BE2C (cell line): ENCODE measurements at regions not wholly inside any gene's neighbourhood (a gene's known extent, or its start where the extent isn't known, plus 50 kb on each side); places are given as distances from the start of the nearest gene placed in this dataset.

Source experiments
- DNase-seq: peaks from one replicate; pipeline ENCODE4 v3.0.0-alpha.2; 2020
- H3K27me3 ChIP-seq: fragments of 250-450 bp; sonication (Bioruptor Pico); 2 replicates; pipeline ENCODE4 v1.5.1; 2020; ENCODE audit warnings: mild to moderate bottlenecking
- H3K36me3 ChIP-seq: fragments of 250-450 bp; sonication (Bioruptor Pico); 2 replicates; pipeline ENCODE4 v1.5.1; 2020; ENCODE audit warnings: mild to moderate bottlenecking
- H3K4me1 ChIP-seq: fragments of 250-450 bp; sonication (Bioruptor Pico); 2 replicates; pipeline ENCODE4 v1.5.1; 2020
- H3K4me3 ChIP-seq: 2 replicates; pipeline ENCODE4 v1.5.1; 2011; ENCODE audit warnings: low read depth, low read length
- H3K9me3 ChIP-seq: fragments of 250-450 bp; sonication (Bioruptor Pico); 2 replicates; pipeline ENCODE4 v1.5.1; 2020
- CTCF ChIP-seq: IDR thresholded peaks from 2 replicates; pipeline ENCODE4 v1.5.1; 2012; ENCODE audit warnings: mild to moderate bottlenecking, low read depth, low read length

DNA sequence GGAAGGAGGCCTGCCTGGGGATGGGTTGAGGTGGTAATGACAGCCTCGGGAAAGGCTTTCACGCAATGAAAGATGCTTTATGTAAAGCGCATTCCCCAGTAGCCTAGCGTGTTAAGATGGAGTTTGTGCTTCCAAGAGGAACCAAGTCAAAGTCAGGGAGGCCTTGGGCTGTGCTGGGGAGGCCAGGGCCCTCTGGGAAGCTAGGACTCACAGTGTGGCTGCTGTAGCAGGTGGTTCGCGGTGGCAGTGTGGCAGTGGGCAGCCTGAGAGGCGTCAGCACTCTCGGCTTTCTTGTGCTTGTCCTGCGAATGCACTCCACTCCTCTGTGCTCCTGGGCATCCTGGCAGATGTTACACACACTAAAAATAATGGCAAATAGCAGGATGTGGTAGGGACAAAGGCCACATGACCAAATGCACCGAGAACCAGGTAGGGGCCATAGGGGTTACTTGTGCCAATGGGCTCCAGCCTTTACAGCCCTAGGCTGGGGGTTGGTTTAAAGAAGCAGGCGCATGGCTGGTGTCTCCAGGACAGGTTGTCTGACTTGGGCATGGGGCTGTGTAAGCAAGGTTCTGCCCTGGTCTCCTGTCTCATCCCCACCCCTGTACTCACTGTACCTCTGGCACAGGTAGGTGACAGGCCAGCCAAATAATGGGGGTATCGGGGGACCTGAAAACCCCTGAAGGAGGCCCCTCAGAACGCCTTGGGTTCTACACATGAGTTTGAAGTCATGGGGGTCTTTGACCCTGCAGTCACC, 154.4 kb upstream of the TWIST2 start:
- no peak for TF ChIP-seq CTCF
- no peaks in the 10 kb centered on the region for H3K4me1 ChIP-seq
- no peaks in the 10 kb centered on the region for H3K9me3 ChIP-seq
- H3K4me3 ChIP-seq: no peak overlapping the region
- H3K27me3 ChIP-seq: peaks cover 11% of the 10 kb centered on the region; the same call in 1 of the 2 replicates
- no peak for DNase-seq
- no peaks in the 10 kb centered on the region for H3K36me3 ChIP-seq

DNA sequence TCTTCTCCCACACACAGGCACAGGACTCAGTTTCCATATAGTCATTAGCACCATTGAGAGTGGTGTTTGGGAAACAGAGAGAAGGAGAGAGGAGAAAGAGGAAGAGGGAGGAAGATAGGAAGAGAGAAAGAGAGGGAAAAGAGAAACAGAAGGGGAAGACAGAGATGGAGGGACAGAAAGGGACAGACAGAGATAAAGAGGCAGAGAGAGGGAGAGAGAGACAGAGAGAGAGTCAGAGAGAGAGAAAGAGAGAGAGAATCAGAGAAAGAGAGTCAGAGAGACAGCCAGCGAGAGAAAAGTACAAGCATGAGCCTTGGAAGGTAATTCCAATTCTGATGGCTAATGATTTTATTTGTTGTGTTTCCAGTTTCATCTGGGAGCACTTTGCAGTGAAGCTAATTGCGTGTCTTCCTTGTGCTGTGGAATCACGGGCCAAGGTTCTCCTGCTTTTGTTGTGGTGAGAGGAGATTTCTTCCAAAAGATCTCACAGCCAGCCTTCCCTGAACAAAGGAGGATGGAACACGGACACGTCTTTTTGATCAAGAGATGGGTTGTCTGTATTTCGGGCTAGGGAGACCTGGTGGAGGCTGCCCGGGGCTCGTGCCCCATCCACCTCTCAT, 153.6 kb upstream of the TWIST2 start:
- H3K36me3 ChIP-seq: no peaks in the 10 kb centered on the region
- H3K9me3 ChIP-seq: no peaks in the 10 kb centered on the region
- TF ChIP-seq CTCF: no peak
- no peaks in the 10 kb centered on the region for H3K4me1 ChIP-seq
- H3K27me3 ChIP-seq: peaks cover 6% of the 10 kb centered on the region; the same call in 1 of the 2 replicates
- H3K4me3 ChIP-seq: no peak overlapping the region
- DNase-seq: no peak

GRCh38 chr2:238694922-238695321, 153.0 kb upstream of the TWIST2 start:
- no peak for DNase-seq
- H3K27me3 ChIP-seq: peaks cover 5% of the 10 kb centered on the region; the same call in 1 of the 2 replicates
- no peak for TF ChIP-seq CTCF
- no peak overlapping the region for H3K4me3 ChIP-seq
- no peaks in the 10 kb centered on the region for H3K9me3 ChIP-seq
- no peaks in the 10 kb centered on the region for H3K36me3 ChIP-seq
- H3K4me1 ChIP-seq: no peaks in the 10 kb centered on the region

- Histone ChIP-seq H3K4me1 (no peaks in the 10 kb centered on the region), H3K4me3 (no peak overlapping the region), H3K9me3 (no peaks in the 10 kb centered on the region), H3K27me3 (peaks cover 5% of the 10 kb centered on the region; the same call in 1 of the 2 replicates), H3K36me3 (no peaks in the 10 kb centered on the region)
- TF ChIP-seq CTCF: no peak
- no peak for DNase-seq
These were observed 152.3 kb upstream of the TWIST2 start for GRCh38 chr2:238695538-238695937.

DNA sequence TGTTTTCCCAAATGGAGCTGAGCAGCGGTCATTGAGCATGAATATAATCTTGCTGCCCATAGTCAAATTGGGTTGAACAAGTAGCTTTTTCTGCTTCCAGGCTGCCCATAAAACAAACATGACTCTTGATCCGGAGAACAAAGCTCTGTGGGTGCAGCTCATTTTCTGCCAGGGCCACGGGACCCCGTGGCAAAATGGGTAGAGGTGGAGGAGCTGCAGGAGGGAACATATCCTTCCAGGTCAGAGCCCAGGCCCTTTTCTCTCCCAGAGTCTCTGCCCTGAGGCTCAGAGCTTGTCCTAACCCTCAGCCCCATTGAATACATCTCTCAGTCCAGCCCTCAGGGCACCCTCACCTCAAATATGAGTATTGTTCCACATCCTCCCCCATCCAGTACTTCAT, 151.6 kb upstream of the TWIST2 start:
- no peak for DNase-seq
- no peaks in the 10 kb centered on the region for H3K9me3 ChIP-seq

More for the DNA sequence above, 151.6 kb upstream of the TWIST2 start:
- Histone ChIP-seq H3K4me3 (no peak overlapping the region), H3K36me3 (no peaks in the 10 kb centered on the region), H3K27me3 (peaks cover 5% of the 10 kb centered on the region; the same call in 1 of the 2 replicates), H3K4me1 (no peaks in the 10 kb centered on the region)
- TF ChIP-seq CTCF: no peak
